B cell (primary cell): ENCODE measurements at regions not wholly inside any gene's neighbourhood (a gene's known extent, or its start where the extent isn't known, plus 50 kb on each side); places are given as distances from the start of the nearest gene placed in this dataset.

Experiments
- EZH2 ChIP-seq: IDR thresholded peaks from 2 replicates; pipeline ENCODE4 v1.6.1; 2012; ENCODE audit warnings: borderline replicate concordance, low read depth, mild to moderate bottlenecking, moderate library complexity, low read length; ENCODE audit not compliant: insufficient read depth, poor library complexity, severe bottlenecking
- TF ChIP-seq, protein P1 (sequence below): fragments of 200-600 bp; IDR thresholded peaks from one replicate; pipeline ENCODE4 v1.8.0; 2022; ENCODE audit warnings: antibody characterized with exemption, mild to moderate bottlenecking

DNA sequence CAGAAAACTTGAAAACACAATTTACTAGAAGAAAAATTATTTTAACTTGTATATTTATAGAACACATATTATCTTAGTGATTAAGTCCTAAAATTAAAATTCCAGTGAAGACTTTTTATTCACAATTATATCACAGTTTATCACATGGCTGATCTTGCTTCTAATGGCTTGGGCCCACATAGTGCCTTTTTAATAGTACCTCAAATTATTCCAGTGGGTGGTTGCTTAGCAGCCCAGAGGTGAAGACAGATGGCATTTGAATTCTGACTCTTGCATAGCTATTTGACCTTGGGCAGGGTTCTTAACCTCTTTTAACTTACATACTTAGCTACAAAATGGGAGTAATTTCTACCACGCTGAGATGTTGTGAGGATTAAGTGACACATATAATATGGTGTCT is 214.7 kb upstream of the SGO1 start:
- TF ChIP-seq, protein P1, sequence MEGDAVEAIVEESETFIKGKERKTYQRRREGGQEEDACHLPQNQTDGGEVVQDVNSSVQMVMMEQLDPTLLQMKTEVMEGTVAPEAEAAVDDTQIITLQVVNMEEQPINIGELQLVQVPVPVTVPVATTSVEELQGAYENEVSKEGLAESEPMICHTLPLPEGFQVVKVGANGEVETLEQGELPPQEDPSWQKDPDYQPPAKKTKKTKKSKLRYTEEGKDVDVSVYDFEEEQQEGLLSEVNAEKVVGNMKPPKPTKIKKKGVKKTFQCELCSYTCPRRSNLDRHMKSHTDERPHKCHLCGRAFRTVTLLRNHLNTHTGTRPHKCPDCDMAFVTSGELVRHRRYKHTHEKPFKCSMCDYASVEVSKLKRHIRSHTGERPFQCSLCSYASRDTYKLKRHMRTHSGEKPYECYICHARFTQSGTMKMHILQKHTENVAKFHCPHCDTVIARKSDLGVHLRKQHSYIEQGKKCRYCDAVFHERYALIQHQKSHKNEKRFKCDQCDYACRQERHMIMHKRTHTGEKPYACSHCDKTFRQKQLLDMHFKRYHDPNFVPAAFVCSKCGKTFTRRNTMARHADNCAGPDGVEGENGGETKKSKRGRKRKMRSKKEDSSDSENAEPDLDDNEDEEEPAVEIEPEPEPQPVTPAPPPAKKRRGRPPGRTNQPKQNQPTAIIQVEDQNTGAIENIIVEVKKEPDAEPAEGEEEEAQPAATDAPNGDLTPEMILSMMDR, result no peak
- TF ChIP-seq EZH2, result no peak
